SK-N-SH (cell line): ENCODE measurements at regions not wholly inside any gene's neighbourhood (a gene's known extent, or its start where the extent isn't known, plus 50 kb on each side); places are given as distances from the start of the nearest gene placed in this dataset.

Source experiments
- CTCF ChIA-PET: fragments of 300-600, 350-600 bp; formaldehyde crosslinking; extraction: SDS; loops from one replicate; lab custom pipeline; 2021; lab: Yijun Ruan, JAX
- POLR2A ChIA-PET: fragments of 350-600 bp; sonication (Branson Sonifier 250); formaldehyde crosslinking; extraction: SDS; loops from one replicate; lab custom pipeline; 2020; ENCODE audit warnings: antibody characterized with exemption, inconsistent platforms; lab: Yijun Ruan, JAX
- DNase-seq: peaks from one replicate; pipeline ENCODE4 v3.0.0; 2012
- H2AFZ ChIP-seq: fragments of 200-600 bp; sonication (generic); 2 replicates; pipeline ENCODE4 v1.8.1; 2016; ENCODE audit warnings: antibody characterized with exemption, mild to moderate bottlenecking, low read depth
- H3F3A ChIP-seq: fragments of 200-600 bp; sonication (generic); replicated peaks from 2 replicates; pipeline ENCODE3; 2016; ENCODE audit warnings: antibody characterized with exemption, mild to moderate bottlenecking; ENCODE audit not compliant: insufficient read depth
- H3K27ac ChIP-seq, 2 experiments: fragments of 200-500 bp in 1 of 2; fragments of 200-600 bp in 1 of 2; sonication (Bioruptor generic) in 1 of 2; sonication (generic), shearing (Covaris generic) in 1 of 2; 2 replicates each; pipeline versions ENCODE4 v1.5.1 to v1.6.1; 2014 to 2016; ENCODE audit warnings: low read depth in 2 of 2, inconsistent platforms in 1 of 2, low read length in 1 of 2, mild to moderate bottlenecking in 1 of 2, mixed read lengths in 1 of 2
- H3K27me3 ChIP-seq: fragments of 200-600 bp; sonication (generic), shearing (Covaris generic); 2 replicates; pipeline ENCODE4 v1.6.1; 2016; ENCODE audit warnings: mixed run types; ENCODE audit not compliant: insufficient read depth
- H3K36me3 ChIP-seq, 2 experiments: fragments of 200-500 bp in 1 of 2; fragments of 200-600 bp in 1 of 2; sonication (Bioruptor generic) in 1 of 2; sonication (generic) in 1 of 2; replicated peaks in 1 of 2; 2 replicates each; pipeline versions ENCODE3 to v1.5.1; 2014 to 2016; ENCODE audit warnings: low read length in 1 of 2, mild to moderate bottlenecking in 1 of 2; ENCODE audit not compliant: insufficient read depth in 2 of 2, control insufficient read depth in 1 of 2
- H3K4me1 ChIP-seq, 2 experiments: fragments of 200-500 bp in 1 of 2; fragments of 200-600 bp in 1 of 2; sonication (Bioruptor generic) in 1 of 2; sonication (generic), shearing (Covaris generic) in 1 of 2; 2 replicates each; pipeline versions ENCODE4 v1.5.1 to v1.6.1; 2014 to 2016; ENCODE audit warnings: low read depth in 1 of 2, low read length in 1 of 2, mixed run types in 1 of 2; ENCODE audit not compliant: insufficient read depth in 2 of 2, control insufficient read depth in 1 of 2
- H3K4me2 ChIP-seq: fragments of 200-600 bp; sonication (generic), shearing (Covaris generic); 2 replicates; pipeline ENCODE4 v1.6.1; 2017; ENCODE audit warnings: mixed run types
- H3K4me3 ChIP-seq, 2 experiments: fragments of 200-500 bp in 1 of 2; fragments of 200-600 bp in 1 of 2; sonication (Bioruptor generic) in 1 of 2; sonication (generic), shearing (Covaris generic) in 1 of 2; 2 replicates each; pipeline versions ENCODE4 v1.5.1 to v1.8.1; 2014 to 2016; ENCODE audit warnings: low read depth in 2 of 2, inconsistent platforms in 1 of 2, low read length in 1 of 2, mild to moderate bottlenecking in 1 of 2, mixed read lengths in 1 of 2, moderate library complexity in 1 of 2
- H3K79me2 ChIP-seq: fragments of 200-600 bp; sonication (generic); 2 replicates; pipeline ENCODE4 v1.8.1; 2017; ENCODE audit warnings: mild to moderate bottlenecking; ENCODE audit not compliant: insufficient read depth
- H3K9ac ChIP-seq: fragments of 200-600 bp; sonication (generic); 2 replicates; pipeline ENCODE4 v1.6.1; 2017; ENCODE audit warnings: mixed run types
- H3K9me2 ChIP-seq: fragments of 200-600 bp; sonication (generic); 2 replicates; pipeline ENCODE4 v1.6.1; 2017; ENCODE audit warnings: mixed run types
- H3K9me3 ChIP-seq: fragments of 200-600 bp; sonication (generic); 2 replicates; pipeline ENCODE4 v1.6.1; 2017; ENCODE audit warnings: mixed run types, mild to moderate bottlenecking, moderate library complexity
- H4K20me1 ChIP-seq: fragments of 200-600 bp; sonication (generic); 2 replicates; pipeline ENCODE4 v1.6.1; 2017; ENCODE audit warnings: mild to moderate bottlenecking, mixed run types; ENCODE audit not compliant: insufficient read depth
- CHD2 ChIP-seq: fragments of 150-350 bp; IDR thresholded peaks from 2 replicates; pipeline ENCODE4 v1.6.1; 2018; ENCODE audit warnings: low read length; ENCODE audit not compliant: partially characterized antibody
- CTCF ChIP-seq: fragments of 200-600 bp; sonication (generic); IDR thresholded peaks from 2 replicates; pipeline ENCODE4 v1.6.1; 2017; ENCODE audit warnings: antibody characterized with exemption, mild to moderate bottlenecking, moderate library complexity
- ELF1 ChIP-seq: IDR thresholded peaks from 2 replicates; pipeline ENCODE4 v1.4.0; 2012
- EP300 ChIP-seq, 2 experiments: IDR thresholded peaks; 2 replicates each; pipeline versions ENCODE4 v1.4.0 to v1.6.1; 2012; ENCODE audit warnings: borderline replicate concordance in 1 of 2, low read depth in 1 of 2, low read length in 1 of 2
- EZH2phosphoT487 ChIP-seq: fragments of 200-600 bp; sonication (generic); IDR thresholded peaks from 2 replicates; pipeline ENCODE4 v1.6.1; 2017; ENCODE audit warnings: low read depth, mixed run types, mild to moderate bottlenecking, antibody characterized with exemption, moderate library complexity, borderline replicate concordance
- FOSL2 ChIP-seq: IDR thresholded peaks from 2 replicates; pipeline ENCODE4 v1.4.0; 2012; ENCODE audit warnings: low read depth, mild to moderate bottlenecking, moderate library complexity, borderline replicate concordance
- FOXM1 ChIP-seq: IDR thresholded peaks from 2 replicates; pipeline ENCODE4 v1.4.0; 2012; ENCODE audit warnings: low read depth, mild to moderate bottlenecking
- MEF2A ChIP-seq: IDR thresholded peaks from 2 replicates; pipeline ENCODE4 v1.4.0; 2012; ENCODE audit warnings: low read depth, borderline replicate concordance
- MXI1 ChIP-seq: IDR thresholded peaks from 2 replicates; pipeline ENCODE4 v1.6.1; 2012; ENCODE audit warnings: mild to moderate bottlenecking, low read depth, low read length, improper control_type of control experiment
- NRF1 ChIP-seq: IDR thresholded peaks from 2 replicates; pipeline ENCODE4 v1.6.1; 2012; ENCODE audit warnings: low read depth, mild to moderate bottlenecking, low read length
- RCOR1 ChIP-seq: fragments of 150-350 bp; IDR thresholded peaks from 2 replicates; pipeline ENCODE4 v1.6.1; 2017; ENCODE audit warnings: antibody characterized with exemption, low read length
- REST ChIP-seq: IDR thresholded peaks from 2 replicates; pipeline ENCODE4 v1.6.1; 2012; ENCODE audit warnings: mild to moderate bottlenecking, low read depth, low read length, moderate library complexity
- RFX5 ChIP-seq: IDR thresholded peaks from 2 replicates; pipeline ENCODE4 v1.6.1; 2012; ENCODE audit warnings: mild to moderate bottlenecking, improper control_type of control experiment, low read length
- RXRA ChIP-seq: IDR thresholded peaks from 2 replicates; pipeline ENCODE4 v1.4.0; 2012; ENCODE audit warnings: low read depth, mild to moderate bottlenecking, borderline replicate concordance
- TAF1 ChIP-seq: IDR thresholded peaks from 2 replicates; pipeline ENCODE4 v1.6.1; 2012; ENCODE audit warnings: low read depth, mild to moderate bottlenecking, low read length, moderate library complexity, borderline replicate concordance
- TCF12 ChIP-seq: IDR thresholded peaks from 2 replicates; pipeline ENCODE4 v1.4.0; 2012
- USF1 ChIP-seq: IDR thresholded peaks from 2 replicates; pipeline ENCODE4 v1.4.0; 2012; ENCODE audit warnings: low read depth, borderline replicate concordance
- YY1 ChIP-seq: IDR thresholded peaks from 2 replicates; pipeline ENCODE4 v1.4.0; 2012; ENCODE audit warnings: low read depth, mild to moderate bottlenecking
- WGBS: methylation state at CpG from one replicate; pipeline ENCODE4 v1.1.6; 2017; ENCODE audit warnings: low lambda C conversion rate; 5-methylcytosine and 5-hydroxymethylcytosine counted together

- Histone ChIP-seq H3K27ac (no peak overlapping the region), H3F3A (no peaks in the 10 kb centered on the region), H3K36me3 (no peaks in the 10 kb centered on the region), H3K9ac (no peak overlapping the region), H2AFZ (no peak overlapping the region), H3K79me2 (no peaks in the 10 kb centered on the region), H3K9me2 (no peaks in the 10 kb centered on the region), H3K9me3 (no peaks in the 10 kb centered on the region), H3K27me3 (no peaks in the 10 kb centered on the region), H3K4me3 (no peak overlapping the region), H3K4me2 (no peak overlapping the region), H3K4me1 (no peaks in the 10 kb centered on the region), H4K20me1 (no peaks in the 10 kb centered on the region)
- 2% methylated on average over 5 of the region's 5 CpGs for WGBS
- TF ChIP-seq YY1 (no peak), RXRA (no peak), EP300 (IDR thresholded peaks at IDR 0.05; ENCODE audit: borderline replicate concordance in 1 of 2, low read depth in 1 of 2, low read length in 1 of 2) (no peak), TCF12 (no peak), CTCF (no peak), REST (no peak), ELF1 (no peak), EZH2phosphoT487 (no peak), NRF1 (no peak), MXI1 (no peak), USF1 (no peak), FOXM1 (no peak), RFX5 (no peak), TAF1 (no peak), MEF2A (no peak), FOSL2 (no peak), RCOR1 (no peak), CHD2 (no peak)
- no peak for DNase-seq
- POLR2A ChIA-PET, result no interaction called here
- CTCF ChIA-PET, result no interaction called here
These were observed 514.1 kb downstream of the RAB38 start for GRCh38 chr11:87660926-87661660.
